B cell (primary cell): ENCODE measurements at regions not wholly inside any gene's neighbourhood (a gene's known extent, or its start where the extent isn't known, plus 50 kb on each side); places are given as distances from the start of the nearest gene placed in this dataset.

Experiments used
- EZH2 ChIP-seq: IDR thresholded peaks from 2 replicates; pipeline ENCODE4 v1.6.1; 2012; ENCODE audit warnings: borderline replicate concordance, low read depth, mild to moderate bottlenecking, moderate library complexity, low read length; ENCODE audit not compliant: insufficient read depth, poor library complexity, severe bottlenecking
- TF ChIP-seq, protein P1 (sequence below): fragments of 200-600 bp; IDR thresholded peaks from one replicate; pipeline ENCODE4 v1.8.0; 2022; ENCODE audit warnings: antibody characterized with exemption, mild to moderate bottlenecking

DNA sequence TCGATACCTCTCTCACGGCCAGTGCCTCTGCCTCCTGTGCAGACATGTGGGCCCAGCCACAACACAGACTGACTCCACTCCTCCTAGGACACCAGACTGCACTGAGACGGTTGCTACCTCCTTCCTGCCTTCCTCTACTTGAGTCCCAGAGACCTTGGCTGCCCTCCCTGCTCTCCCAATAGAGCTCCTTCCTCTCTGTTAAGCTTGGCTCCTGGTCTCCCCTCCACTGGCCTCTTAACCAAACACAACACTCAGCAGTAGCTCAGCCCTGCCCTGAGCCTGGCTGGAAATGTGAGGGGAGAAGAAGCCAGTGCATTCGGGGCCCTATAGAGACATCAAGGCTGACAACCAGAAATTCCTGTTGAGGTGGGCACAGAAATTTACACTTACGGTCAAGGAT, 102.0 kb downstream of the HTR5A start:
- TF ChIP-seq EZH2, result no peak
- TF ChIP-seq, protein P1, sequence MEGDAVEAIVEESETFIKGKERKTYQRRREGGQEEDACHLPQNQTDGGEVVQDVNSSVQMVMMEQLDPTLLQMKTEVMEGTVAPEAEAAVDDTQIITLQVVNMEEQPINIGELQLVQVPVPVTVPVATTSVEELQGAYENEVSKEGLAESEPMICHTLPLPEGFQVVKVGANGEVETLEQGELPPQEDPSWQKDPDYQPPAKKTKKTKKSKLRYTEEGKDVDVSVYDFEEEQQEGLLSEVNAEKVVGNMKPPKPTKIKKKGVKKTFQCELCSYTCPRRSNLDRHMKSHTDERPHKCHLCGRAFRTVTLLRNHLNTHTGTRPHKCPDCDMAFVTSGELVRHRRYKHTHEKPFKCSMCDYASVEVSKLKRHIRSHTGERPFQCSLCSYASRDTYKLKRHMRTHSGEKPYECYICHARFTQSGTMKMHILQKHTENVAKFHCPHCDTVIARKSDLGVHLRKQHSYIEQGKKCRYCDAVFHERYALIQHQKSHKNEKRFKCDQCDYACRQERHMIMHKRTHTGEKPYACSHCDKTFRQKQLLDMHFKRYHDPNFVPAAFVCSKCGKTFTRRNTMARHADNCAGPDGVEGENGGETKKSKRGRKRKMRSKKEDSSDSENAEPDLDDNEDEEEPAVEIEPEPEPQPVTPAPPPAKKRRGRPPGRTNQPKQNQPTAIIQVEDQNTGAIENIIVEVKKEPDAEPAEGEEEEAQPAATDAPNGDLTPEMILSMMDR, result no peak
